Trophoblast cell (in vitro differentiated cells and primary cell): ENCODE measurements at regions not wholly inside any gene's neighbourhood (a gene's known extent, or its start where the extent isn't known, plus 50 kb on each side); places are given as distances from the start of the nearest gene placed in this dataset.

Experiments used
- DNase-seq, 2 donors: peaks; one replicate each; pipeline ENCODE4 v3.0.0-alpha.2; 2016
- H2AFZ ChIP-seq: 2 replicates; pipeline ENCODE4 v1.6.1; 2013; ENCODE audit warnings: low read length, moderate library complexity, mild to moderate bottlenecking; ENCODE audit not compliant: insufficient read depth, poor library complexity
- H2AK5ac ChIP-seq: 2 replicates; pipeline ENCODE4 v1.6.1; 2013; ENCODE audit warnings: mild to moderate bottlenecking, low read length
- H2BK120ac ChIP-seq: 2 replicates; pipeline ENCODE4 v1.6.1; 2013; ENCODE audit warnings: low read length, mild to moderate bottlenecking, moderate library complexity; ENCODE audit not compliant: insufficient read depth, poor library complexity
- H2BK12ac ChIP-seq: 2 replicates; pipeline ENCODE4 v1.6.1; 2013; ENCODE audit warnings: mild to moderate bottlenecking, low read length, moderate library complexity
- H2BK5ac ChIP-seq: 2 replicates; pipeline ENCODE4 v1.6.1; 2013; ENCODE audit warnings: low read length, low read depth, moderate library complexity, mild to moderate bottlenecking; ENCODE audit not compliant: poor library complexity
- H3K14ac ChIP-seq: 2 replicates; pipeline ENCODE4 v1.6.1; 2013; ENCODE audit warnings: mild to moderate bottlenecking, low read length
- H3K18ac ChIP-seq: 2 replicates; pipeline ENCODE4 v1.6.1; 2013; ENCODE audit warnings: mild to moderate bottlenecking, low read length
- H3K23ac ChIP-seq: 2 replicates; pipeline ENCODE4 v1.6.1; 2013; ENCODE audit warnings: low read length
- H3K27ac ChIP-seq: 2 replicates; pipeline ENCODE4 v1.5.1; 2013; ENCODE audit warnings: low read depth, mild to moderate bottlenecking, inconsistent platforms, low read length, moderate library complexity
- H3K27me3 ChIP-seq: 2 replicates; pipeline ENCODE4 v1.6.1; 2013; ENCODE audit warnings: inconsistent platforms, mild to moderate bottlenecking, low read length, moderate library complexity; ENCODE audit not compliant: insufficient read depth
- H3K36me3 ChIP-seq, 2 experiments: 1 replicate in 1 of 2; 2 replicates in 1 of 2; pipeline ENCODE4 v1.6.1; 2013; ENCODE audit warnings: low read length in 2 of 2, mild to moderate bottlenecking in 2 of 2, moderate library complexity in 1 of 2; ENCODE audit not compliant: insufficient read depth in 2 of 2, control insufficient read depth in 1 of 2
- H3K4ac ChIP-seq: 2 replicates; pipeline ENCODE4 v1.6.1; 2013; ENCODE audit warnings: low read depth, mild to moderate bottlenecking, low read length, moderate library complexity
- H3K4me1 ChIP-seq, 2 experiments: 1 replicate in 1 of 2; 2 replicates in 1 of 2; pipeline ENCODE4 v1.6.1; 2013; ENCODE audit warnings: low read length in 2 of 2, mild to moderate bottlenecking in 2 of 2, moderate library complexity in 1 of 2; ENCODE audit not compliant: insufficient read depth in 2 of 2, control insufficient read depth in 1 of 2
- H3K4me2 ChIP-seq: 2 replicates; pipeline ENCODE4 v1.6.1; 2013; ENCODE audit warnings: inconsistent platforms, mild to moderate bottlenecking, low read length, moderate library complexity
- H3K4me3 ChIP-seq: 2 replicates; pipeline ENCODE4 v1.5.1; 2013; ENCODE audit warnings: mild to moderate bottlenecking, low read depth, low read length, inconsistent platforms
- H3K79me1 ChIP-seq: one replicate; pipeline ENCODE4 v1.6.1; 2013; ENCODE audit warnings: low read length
- H3K79me2 ChIP-seq: 2 replicates; pipeline ENCODE4 v1.6.1; 2013; ENCODE audit warnings: low read length, mild to moderate bottlenecking; ENCODE audit not compliant: control insufficient read depth, insufficient read depth, poor library complexity
- H3K9ac ChIP-seq: 2 replicates; pipeline ENCODE4 v1.6.1; 2013; ENCODE audit warnings: mild to moderate bottlenecking, low read length
- H3K9me3 ChIP-seq: 2 replicates; pipeline ENCODE4 v1.6.1; 2013; ENCODE audit warnings: low read depth, mild to moderate bottlenecking, control low read depth, inconsistent platforms, low read length; ENCODE audit not compliant: insufficient read depth
- H4K12ac ChIP-seq: 2 replicates; pipeline ENCODE4 v1.6.1; 2013; ENCODE audit warnings: low read depth, mild to moderate bottlenecking, low read length, moderate library complexity
- H4K8ac ChIP-seq: 2 replicates; pipeline ENCODE4 v1.6.1; 2013; ENCODE audit warnings: low read depth, mild to moderate bottlenecking, low read length, moderate library complexity
- H4K91ac ChIP-seq: one replicate; pipeline ENCODE4 v1.6.1; 2013; ENCODE audit warnings: low read depth, mild to moderate bottlenecking, low read length, moderate library complexity
- WGBS: extraction: QIAGEN DNeasy Blood & Tissue Kit; methylation state at CpG from one replicate; pipeline ENCODE4 v1.1.7; 2013; ENCODE audit warnings: missing lambda C conversion rate; ENCODE audit not compliant: insufficient read length, insufficient coverage; ENCODE audit errors: extremely low coverage; 5-methylcytosine and 5-hydroxymethylcytosine counted together

- no CpG with 5 or more reads among the region's 2 CpGs for WGBS
- DNase-seq: no peak
Observed at GRCh38 chr5:159435855-159436254, 105.6 kb upstream of the IL12B start.

GRCh38 chr5:159438092-159438491 is 107.8 kb upstream of the IL12B start:
- no peaks in the 10 kb centered on the region for H3K36me3 ChIP-seq
- no peak overlapping the region for H4K8ac ChIP-seq
- WGBS: no CpG with 5 or more reads among the region's 4 CpGs
- no peak overlapping the region for H3K14ac ChIP-seq
- H4K91ac ChIP-seq: no peak overlapping the region
- no peaks in the 10 kb centered on the region for H3K79me2 ChIP-seq
- H2BK120ac ChIP-seq: no peak overlapping the region
- no peak overlapping the region for H3K4me2 ChIP-seq
- H3K9me3 ChIP-seq: no peaks in the 10 kb centered on the region
- H3K4me3 ChIP-seq: no peak overlapping the region
- no peaks in the 10 kb centered on the region for H3K27me3 ChIP-seq
- no peak overlapping the region for H3K18ac ChIP-seq
- no peak for DNase-seq
- no peak overlapping the region for H4K12ac ChIP-seq
- no peak overlapping the region for H3K23ac ChIP-seq
- no peak overlapping the region for H3K9ac ChIP-seq
- no peaks in the 10 kb centered on the region for H3K4me1 ChIP-seq
- H2BK12ac ChIP-seq: no peak overlapping the region
- no peak overlapping the region for H2BK5ac ChIP-seq
- H3K4ac ChIP-seq: no peak overlapping the region
- no peak overlapping the region for H2AFZ ChIP-seq
- no peaks in the 10 kb centered on the region for H3K79me1 ChIP-seq
- H3K27ac ChIP-seq: no peak overlapping the region
- no peak overlapping the region for H2AK5ac ChIP-seq

More at GRCh38 chr5:159435855-159436254, 105.6 kb upstream of the IL12B start:
- Histone ChIP-seq H3K27me3 (no peaks in the 10 kb centered on the region), H4K91ac (no peak overlapping the region), H3K79me1 (no peaks in the 10 kb centered on the region), H3K4me1 (no peaks in the 10 kb centered on the region), H3K4me3 (no peak overlapping the region), H3K18ac (no peak overlapping the region), H2BK12ac (no peak overlapping the region), H3K9me3 (no peaks in the 10 kb centered on the region), H3K27ac (no peak overlapping the region), H3K4me2 (no peak overlapping the region), H4K12ac (no peak overlapping the region), H2BK120ac (no peak overlapping the region), H3K4ac (no peak overlapping the region), H3K23ac (no peak overlapping the region), H4K8ac (no peak overlapping the region), H2BK5ac (no peak overlapping the region), H3K79me2 (no peaks in the 10 kb centered on the region), H3K9ac (no peak overlapping the region), H2AK5ac (no peak overlapping the region), H2AFZ (no peak overlapping the region), H3K36me3 (no peaks in the 10 kb centered on the region), H3K14ac (no peak overlapping the region)

- no peaks in the 10 kb centered on the region for H3K79me2 ChIP-seq
- no peak overlapping the region for H2BK12ac ChIP-seq
- H3K23ac ChIP-seq: no peak overlapping the region
- H3K27me3 ChIP-seq: no peaks in the 10 kb centered on the region
- no peak overlapping the region for H2AFZ ChIP-seq
- H3K4me1 ChIP-seq: no peaks in the 10 kb centered on the region
- H3K4ac ChIP-seq: no peak overlapping the region
- whole genome bisulfite sequencing: no CpG with 5 or more reads among the region's 2 CpGs
- H2AK5ac ChIP-seq: no peak overlapping the region
- no peaks in the 10 kb centered on the region for H3K79me1 ChIP-seq
- H3K4me3 ChIP-seq: no peak overlapping the region
- no peaks in the 10 kb centered on the region for H3K36me3 ChIP-seq
- H3K9ac ChIP-seq: no peak overlapping the region
- H3K4me2 ChIP-seq: no peak overlapping the region
- H3K18ac ChIP-seq: no peak overlapping the region
- no peak overlapping the region for H4K91ac ChIP-seq
- no peak for DNase-seq
- H3K9me3 ChIP-seq: no peaks in the 10 kb centered on the region
- no peak overlapping the region for H4K12ac ChIP-seq
- H2BK5ac ChIP-seq: no peak overlapping the region
- H4K8ac ChIP-seq: no peak overlapping the region
- H3K14ac ChIP-seq: no peak overlapping the region
- H3K27ac ChIP-seq: no peak overlapping the region
- no peak overlapping the region for H2BK120ac ChIP-seq
Observed at GRCh38 chr5:159439002-159439401, 108.7 kb upstream of the IL12B start.

- Histone ChIP-seq H3K27ac (no peak overlapping the region), H4K12ac (no peak overlapping the region), H2BK12ac (no peak overlapping the region), H3K79me2 (no peaks in the 10 kb centered on the region), H3K4me3 (no peak overlapping the region), H3K18ac (no peak overlapping the region), H3K79me1 (no peaks in the 10 kb centered on the region), H3K36me3 (no peaks in the 10 kb centered on the region), H2BK5ac (no peak overlapping the region), H3K4me2 (no peak overlapping the region), H4K8ac (no peak overlapping the region), H3K4me1 (no peaks in the 10 kb centered on the region), H3K9me3 (no peaks in the 10 kb centered on the region), H2AFZ (no peak overlapping the region), H3K14ac (no peak overlapping the region), H3K27me3 (no peaks in the 10 kb centered on the region), H2BK120ac (no peak overlapping the region), H3K4ac (no peak overlapping the region), H4K91ac (no peak overlapping the region), H3K9ac (no peak overlapping the region), H2AK5ac (no peak overlapping the region), H3K23ac (no peak overlapping the region)
- WGBS: no CpG with 5 or more reads among the region's 7 CpGs
- DNase-seq: no peak
Observed at GRCh38 chr5:159440235-159440634, 109.9 kb upstream of the IL12B start.
